ENCODE measurements at regions not wholly inside any gene's neighbourhood (a gene's known extent, or its start where the extent isn't known, plus 50 kb on each side); places are given as distances from the start of the nearest gene placed in this dataset.
"Not testable (repeated sequence)": the region's sequence is repeated elsewhere in the genome, so short reads cannot be mapped to it uniquely, and the experiment has no call there.

DNA sequence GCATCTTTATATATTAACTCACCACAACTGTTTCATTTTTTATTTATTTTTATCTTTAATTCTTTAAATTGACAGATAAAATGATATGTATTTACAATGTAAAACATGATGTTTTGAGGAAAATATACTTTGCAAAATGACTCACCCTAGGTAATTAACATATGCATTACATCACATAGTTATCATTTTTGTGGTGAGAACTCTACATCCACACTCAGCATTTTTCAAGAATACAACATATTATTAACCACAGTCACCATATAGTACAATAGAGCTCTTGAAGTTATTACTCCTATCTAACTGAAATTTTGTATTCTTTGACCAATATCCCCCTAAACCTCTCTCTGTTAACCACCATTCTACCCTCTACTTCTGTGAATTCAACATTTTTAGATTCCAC is 194.7 kb upstream of the KIF2B start:
- H3K36me3 ChIP-seq (ENCODE audit: control insufficient read depth in 4 of 4, insufficient read depth in 4 of 4, low read length in 3 of 4), result no peaks in the 10 kb centered on the region
- H3K27ac ChIP-seq (ENCODE audit: insufficient read depth in 1 of 2, low read depth in 1 of 2, low read length in 2 of 2, poor library complexity in 1 of 2, severe bottlenecking in 2 of 2), result no peak overlapping the region
- H3K4me3 ChIP-seq (ENCODE audit: control insufficient read depth in 1 of 7, extremely low read depth in 1 of 7, insufficient read depth in 4 of 7, low read depth in 2 of 7, low read length in 6 of 7), result no peak overlapping the region
- no peak for DNase-seq
- no peaks in the 10 kb centered on the region for H3K9me3 ChIP-seq (ENCODE audit: control extremely low read depth in 1 of 5, control insufficient read depth in 4 of 5, insufficient read depth in 2 of 5, low read depth in 1 of 5, low read length in 4 of 5)
- CTCF ChIA-PET, result no interaction called here
- POLR2A ChIA-PET, result no interaction called here
- no peaks in the 10 kb centered on the region for H3K27me3 ChIP-seq (replicated peaks in 2 of 5; ENCODE audit: control insufficient read depth in 4 of 5, insufficient read depth in 5 of 5, low read length in 4 of 5)
- no peaks in the 10 kb centered on the region for H3K4me1 ChIP-seq (ENCODE audit: control extremely low read depth in 1 of 4, control insufficient read depth in 4 of 4, insufficient read depth in 4 of 4, low read length in 3 of 4)

DNA sequence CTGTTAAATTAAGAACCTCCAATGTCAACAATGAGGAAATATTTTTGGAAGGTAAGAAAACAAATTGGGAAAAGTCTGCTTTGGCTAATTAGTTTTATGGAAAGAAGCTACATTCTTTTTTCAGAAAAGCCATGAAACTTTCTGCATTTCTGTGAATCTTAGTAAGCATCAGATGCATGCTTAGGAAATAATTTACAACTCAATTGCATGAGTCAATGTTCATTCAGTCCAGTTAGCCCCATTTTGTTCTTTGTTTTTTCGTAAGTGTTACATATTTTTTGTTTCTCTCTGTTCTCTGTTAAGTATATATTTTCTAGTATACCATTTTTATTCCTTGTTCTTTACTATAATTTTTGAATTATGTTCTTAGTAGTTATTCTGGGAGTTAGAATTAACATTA is 195.2 kb upstream of the KIF2B start:
- ChIA-PET CTCF (no interaction called here), POLR2A (no interaction called here)
- Histone ChIP-seq H3K27ac (ENCODE audit: insufficient read depth in 1 of 2, low read depth in 1 of 2, low read length in 2 of 2, poor library complexity in 1 of 2, severe bottlenecking in 2 of 2) (no peak overlapping the region), H3K9me3 (ENCODE audit: control extremely low read depth in 1 of 5, control insufficient read depth in 4 of 5, insufficient read depth in 2 of 5, low read depth in 1 of 5, low read length in 4 of 5) (no peaks in the 10 kb centered on the region), H3K4me1 (ENCODE audit: control extremely low read depth in 1 of 4, control insufficient read depth in 4 of 4, insufficient read depth in 4 of 4, low read length in 3 of 4) (no peaks in the 10 kb centered on the region), H3K36me3 (ENCODE audit: control insufficient read depth in 4 of 4, insufficient read depth in 4 of 4, low read length in 3 of 4) (no peaks in the 10 kb centered on the region), H3K4me3 (ENCODE audit: control insufficient read depth in 1 of 7, extremely low read depth in 1 of 7, insufficient read depth in 4 of 7, low read depth in 2 of 7, low read length in 6 of 7) (no peak overlapping the region), H3K27me3 (replicated peaks in 2 of 5; ENCODE audit: control insufficient read depth in 4 of 5, insufficient read depth in 5 of 5, low read length in 4 of 5) (no peaks in the 10 kb centered on the region)
- no peak for DNase-seq
- no CpG with 5 or more reads among the region's 1 CpG for WGBS (ENCODE audit: insufficient coverage)

DNA sequence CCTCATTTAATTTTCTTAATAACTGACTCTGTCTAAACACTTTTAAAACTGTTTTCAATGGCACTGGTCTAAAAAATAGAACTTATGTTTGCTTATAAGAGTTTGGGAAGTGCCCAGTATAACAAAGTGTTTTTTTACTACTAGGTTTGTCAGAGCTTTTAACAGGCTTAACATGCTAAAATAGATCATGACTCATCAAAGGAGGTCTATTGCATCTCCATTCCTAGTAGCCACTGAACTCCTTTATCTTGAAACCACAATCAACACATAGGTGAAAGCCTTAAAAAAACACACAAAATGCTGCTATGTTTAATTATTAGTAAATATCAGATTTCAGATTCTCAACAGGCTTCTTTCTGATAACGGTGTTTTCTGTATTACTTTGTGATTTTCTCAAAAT is 196.4 kb upstream of the KIF2B start:
- H3K36me3 ChIP-seq (ENCODE audit: control insufficient read depth in 4 of 4, insufficient read depth in 4 of 4, low read length in 3 of 4), result no peaks in the 10 kb centered on the region
- H3K4me1 ChIP-seq (ENCODE audit: control extremely low read depth in 1 of 4, control insufficient read depth in 4 of 4, insufficient read depth in 4 of 4, low read length in 3 of 4), result no peaks in the 10 kb centered on the region
- no peak for DNase-seq
- ChIA-PET POLR2A (no interaction called here), CTCF (no interaction called here)
- H3K4me3 ChIP-seq (ENCODE audit: control insufficient read depth in 1 of 7, extremely low read depth in 1 of 7, insufficient read depth in 4 of 7, low read depth in 2 of 7, low read length in 6 of 7), result no peak overlapping the region
- no peaks in the 10 kb centered on the region for H3K27me3 ChIP-seq (replicated peaks in 2 of 5; ENCODE audit: control insufficient read depth in 4 of 5, insufficient read depth in 5 of 5, low read length in 4 of 5)
- no CpG with 5 or more reads among the region's 1 CpG for WGBS (ENCODE audit: insufficient coverage)
- no peaks in the 10 kb centered on the region for H3K9me3 ChIP-seq (ENCODE audit: control extremely low read depth in 1 of 5, control insufficient read depth in 4 of 5, insufficient read depth in 2 of 5, low read depth in 1 of 5, low read length in 4 of 5)
- H3K27ac ChIP-seq (ENCODE audit: insufficient read depth in 1 of 2, low read depth in 1 of 2, low read length in 2 of 2, poor library complexity in 1 of 2, severe bottlenecking in 2 of 2), result no peak overlapping the region

DNA sequence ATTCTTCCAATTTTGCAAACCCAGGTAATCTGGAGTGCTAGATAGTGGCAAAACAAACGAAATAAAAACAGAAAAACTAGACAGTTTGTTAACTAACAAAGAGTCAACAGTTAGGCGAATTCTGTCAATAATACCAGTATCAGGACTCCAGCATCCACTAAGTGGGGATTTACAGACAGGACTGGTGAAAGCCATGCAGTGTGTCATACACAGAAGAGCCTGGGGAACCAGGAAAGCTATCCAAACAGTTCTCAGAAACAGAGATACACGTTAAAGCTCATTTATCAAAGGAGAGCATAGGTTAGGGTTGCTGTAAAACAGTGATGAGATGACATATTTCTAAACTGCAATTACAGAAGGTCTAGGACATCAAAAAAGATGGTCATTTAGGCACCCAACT is 203.7 kb upstream of the KIF2B start:
- CTCF ChIA-PET, result no interaction called here
- no peak overlapping the region for H3K4me3 ChIP-seq (ENCODE audit: control insufficient read depth in 1 of 7, extremely low read depth in 1 of 7, insufficient read depth in 4 of 7, low read depth in 2 of 7, low read length in 6 of 7)
- no peak overlapping the region for H3K27ac ChIP-seq (ENCODE audit: insufficient read depth in 1 of 2, low read depth in 1 of 2, low read length in 2 of 2, poor library complexity in 1 of 2, severe bottlenecking in 2 of 2)
- 92% methylated on average over 3 of the region's 3 CpGs for WGBS (ENCODE audit: insufficient coverage)
- DNase-seq, result no peak
- POLR2A ChIA-PET, result no interaction called here
- no peaks in the 10 kb centered on the region for H3K9me3 ChIP-seq (ENCODE audit: control extremely low read depth in 1 of 5, control insufficient read depth in 4 of 5, insufficient read depth in 2 of 5, low read depth in 1 of 5, low read length in 4 of 5)
- no peaks in the 10 kb centered on the region for H3K27me3 ChIP-seq (replicated peaks in 2 of 5; ENCODE audit: control insufficient read depth in 4 of 5, insufficient read depth in 5 of 5, low read length in 4 of 5)
- H3K4me1 ChIP-seq (ENCODE audit: control extremely low read depth in 1 of 4, control insufficient read depth in 4 of 4, insufficient read depth in 4 of 4, low read length in 3 of 4), result no peaks in the 10 kb centered on the region
- no peaks in the 10 kb centered on the region for H3K36me3 ChIP-seq (ENCODE audit: control insufficient read depth in 4 of 4, insufficient read depth in 4 of 4, low read length in 3 of 4)

DNA sequence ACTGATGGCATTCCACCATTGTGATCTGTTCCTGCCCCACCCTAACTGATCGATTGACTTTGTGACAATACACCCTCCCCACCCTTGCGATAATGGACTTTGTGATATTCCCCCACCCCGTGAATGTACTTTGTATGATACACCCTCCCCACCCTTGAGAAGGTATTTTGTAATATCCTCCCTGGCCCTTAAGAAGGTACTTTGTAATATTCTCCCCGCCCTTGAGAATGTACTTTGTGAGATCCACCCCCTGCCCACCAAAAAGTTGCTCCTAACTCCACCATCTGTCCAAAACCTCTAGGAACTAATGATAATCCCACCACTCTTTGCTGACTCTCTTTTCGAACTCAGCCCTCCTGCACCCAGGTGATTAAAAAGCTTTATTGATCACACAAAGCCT is 214.5 kb upstream of the KIF2B start:
- H3K9me3 ChIP-seq (ENCODE audit: control extremely low read depth in 1 of 5, control insufficient read depth in 4 of 5, insufficient read depth in 2 of 5, low read depth in 1 of 5, low read length in 4 of 5); H3K27me3 ChIP-seq (replicated peaks in 2 of 5; ENCODE audit: control insufficient read depth in 4 of 5, insufficient read depth in 5 of 5, low read length in 4 of 5); H3K4me3 ChIP-seq (ENCODE audit: control insufficient read depth in 1 of 7, extremely low read depth in 1 of 7, insufficient read depth in 4 of 7, low read depth in 2 of 7, low read length in 6 of 7); H3K27ac ChIP-seq (ENCODE audit: insufficient read depth in 1 of 2, low read depth in 1 of 2, low read length in 2 of 2, poor library complexity in 1 of 2, severe bottlenecking in 2 of 2); DNase-seq; H3K36me3 ChIP-seq (ENCODE audit: control insufficient read depth in 4 of 4, insufficient read depth in 4 of 4, low read length in 3 of 4); CTCF ChIA-PET; H3K4me1 ChIP-seq (ENCODE audit: control extremely low read depth in 1 of 4, control insufficient read depth in 4 of 4, insufficient read depth in 4 of 4, low read length in 3 of 4); POLR2A ChIA-PET: not testable (repeated sequence)
- WGBS (ENCODE audit: insufficient coverage), result 98% methylated on average over 4 of the region's 5 CpGs

DNA sequence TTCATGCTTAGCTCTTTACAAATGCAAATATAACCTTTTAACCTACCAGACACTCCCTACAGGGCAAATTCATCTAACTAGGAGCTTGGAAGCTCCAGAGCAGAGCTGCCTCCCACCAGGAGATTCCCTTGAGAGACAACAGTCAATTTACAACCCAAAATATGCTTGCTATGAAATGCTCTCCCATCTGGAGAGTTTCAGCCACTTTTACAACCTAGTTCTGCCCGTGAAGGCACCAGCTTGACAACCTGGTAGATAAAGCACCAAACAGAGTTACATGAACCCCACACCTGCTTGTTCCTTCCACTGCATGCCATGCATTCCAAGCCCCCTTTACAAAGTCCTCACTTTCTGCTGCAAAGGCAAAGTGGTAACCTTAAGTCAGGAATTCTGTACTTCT is 215.3 kb upstream of the KIF2B start:
- ChIA-PET POLR2A (no interaction called here), CTCF (no interaction called here)
- no peaks in the 10 kb centered on the region for H3K4me1 ChIP-seq (ENCODE audit: control extremely low read depth in 1 of 4, control insufficient read depth in 4 of 4, insufficient read depth in 4 of 4, low read length in 3 of 4)
- DNase-seq, result no peak
- H3K9me3 ChIP-seq (ENCODE audit: control extremely low read depth in 1 of 5, control insufficient read depth in 4 of 5, insufficient read depth in 2 of 5, low read depth in 1 of 5, low read length in 4 of 5), result peaks cover 0 to 2% (median 0%) of the 10 kb centered on the region in 5 experiments
- H3K4me3 ChIP-seq (ENCODE audit: control insufficient read depth in 1 of 7, extremely low read depth in 1 of 7, insufficient read depth in 4 of 7, low read depth in 2 of 7, low read length in 6 of 7), result no peak overlapping the region
- H3K36me3 ChIP-seq (ENCODE audit: control insufficient read depth in 4 of 4, insufficient read depth in 4 of 4, low read length in 3 of 4), result no peaks in the 10 kb centered on the region
- WGBS (ENCODE audit: insufficient coverage), result 47% methylated on average over 1 of the region's 1 CpG
- no peak overlapping the region for H3K27ac ChIP-seq (ENCODE audit: insufficient read depth in 1 of 2, low read depth in 1 of 2, low read length in 2 of 2, poor library complexity in 1 of 2, severe bottlenecking in 2 of 2)
- no peaks in the 10 kb centered on the region for H3K27me3 ChIP-seq (replicated peaks in 2 of 5; ENCODE audit: control insufficient read depth in 4 of 5, insufficient read depth in 5 of 5, low read length in 4 of 5)

DNA sequence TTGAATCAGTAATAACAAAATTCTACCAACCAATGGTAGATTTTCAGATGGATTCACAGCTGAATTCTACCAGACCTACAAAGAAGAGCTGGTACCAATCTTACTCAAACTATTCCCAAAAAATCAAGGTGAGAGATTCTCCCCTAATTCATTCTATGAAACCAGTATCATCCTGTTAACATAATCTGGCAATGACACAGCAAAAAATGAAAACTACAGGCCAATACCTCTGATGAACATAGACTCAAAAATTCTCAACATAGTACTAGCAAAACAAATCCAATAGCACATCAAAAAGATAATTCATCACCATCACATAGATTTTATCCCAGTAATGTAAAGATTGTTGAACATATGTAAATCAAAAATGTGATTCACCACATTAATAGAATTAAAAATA is 234.4 kb upstream of the KIF2B start:
- POLR2A ChIA-PET, result no interaction called here
- Histone ChIP-seq H3K4me1 (ENCODE audit: control extremely low read depth in 1 of 4, control insufficient read depth in 4 of 4, insufficient read depth in 4 of 4, low read length in 3 of 4) (no peaks in the 10 kb centered on the region), H3K27me3 (replicated peaks in 2 of 5; ENCODE audit: control insufficient read depth in 4 of 5, insufficient read depth in 5 of 5, low read length in 4 of 5) (no peaks in the 10 kb centered on the region), H3K36me3 (ENCODE audit: control insufficient read depth in 4 of 4, insufficient read depth in 4 of 4, low read length in 3 of 4) (no peaks in the 10 kb centered on the region), H3K27ac (ENCODE audit: insufficient read depth in 1 of 2, low read depth in 1 of 2, low read length in 2 of 2, poor library complexity in 1 of 2, severe bottlenecking in 2 of 2) (no peak overlapping the region), H3K4me3 (ENCODE audit: control insufficient read depth in 1 of 7, extremely low read depth in 1 of 7, insufficient read depth in 4 of 7, low read depth in 2 of 7, low read length in 6 of 7) (no peak overlapping the region), H3K9me3 (ENCODE audit: control extremely low read depth in 1 of 5, control insufficient read depth in 4 of 5, insufficient read depth in 2 of 5, low read depth in 1 of 5, low read length in 4 of 5) (no peaks in the 10 kb centered on the region)
- DNase-seq, result no peak
- CTCF ChIA-PET, result no interaction called here

DNA sequence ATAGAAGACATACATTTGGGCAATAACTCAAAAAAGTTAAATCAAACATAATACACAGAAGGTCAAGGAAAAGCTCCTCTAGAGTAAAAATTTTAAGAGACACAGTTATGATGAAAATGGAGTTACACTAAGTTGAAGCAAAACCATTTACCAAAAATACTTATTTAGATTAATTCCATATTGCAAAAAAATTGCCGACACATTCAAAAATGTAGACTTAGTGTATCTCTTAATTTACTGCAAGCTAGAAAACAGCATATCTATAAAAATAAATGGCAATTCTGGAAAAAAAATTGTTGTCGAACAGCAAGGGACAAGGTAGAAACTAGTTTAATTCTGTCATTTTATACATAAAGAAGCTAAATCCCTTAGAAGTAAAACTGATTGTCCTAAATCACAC is 248.7 kb upstream of the KIF2B start:
- no CpG with 5 or more reads among the region's 2 CpGs for WGBS (ENCODE audit: insufficient coverage)
- ChIA-PET CTCF (no interaction called here), POLR2A (no interaction called here)

More for the DNA sequence above, 248.7 kb upstream of the KIF2B start:
- Histone ChIP-seq H3K27me3 (replicated peaks in 2 of 5; ENCODE audit: control insufficient read depth in 4 of 5, insufficient read depth in 5 of 5, low read length in 4 of 5) (no peaks in the 10 kb centered on the region), H3K4me3 (ENCODE audit: control insufficient read depth in 1 of 7, extremely low read depth in 1 of 7, insufficient read depth in 4 of 7, low read depth in 2 of 7, low read length in 6 of 7) (no peak overlapping the region), H3K36me3 (ENCODE audit: control insufficient read depth in 4 of 4, insufficient read depth in 4 of 4, low read length in 3 of 4) (no peaks in the 10 kb centered on the region), H3K4me1 (ENCODE audit: control extremely low read depth in 1 of 4, control insufficient read depth in 4 of 4, insufficient read depth in 4 of 4, low read length in 3 of 4) (no peaks in the 10 kb centered on the region), H3K27ac (ENCODE audit: insufficient read depth in 1 of 2, low read depth in 1 of 2, low read length in 2 of 2, poor library complexity in 1 of 2, severe bottlenecking in 2 of 2) (no peak overlapping the region), H3K9me3 (ENCODE audit: control extremely low read depth in 1 of 5, control insufficient read depth in 4 of 5, insufficient read depth in 2 of 5, low read depth in 1 of 5, low read length in 4 of 5) (no peaks in the 10 kb centered on the region)
- no peak for DNase-seq
